IMR-90 (cell line): ENCODE measurements at regions not wholly inside any gene's neighbourhood (a gene's known extent, or its start where the extent isn't known, plus 50 kb on each side); places are given as distances from the start of the nearest gene placed in this dataset.

Source experiments
- ATAC-seq: fragments of 200-7000 bp; cut with Tn5 transposase; 2 replicates; pipeline ENCODE4 v1.9.1; 2020; ENCODE audit warnings: low read depth, mild to moderate bottlenecking, moderate library complexity
- BruUV-seq: library from RNA; stranded (reverse); fragments of 400-500 nt; replicated peaks from 2 replicates; lab custom pipeline; 2021; lab: Mats Ljungman, UMichigan
- CTCF ChIA-PET: fragments of 300-600 bp; formaldehyde crosslinking; extraction: SDS; loops from one replicate; lab custom pipeline; 2021; ENCODE audit warnings: antibody characterized with exemption; lab: Yijun Ruan, JAX
- POLR2A ChIA-PET: fragments of 300-600 bp; sonication (Branson Sonifier 250); formaldehyde crosslinking; loops from one replicate; lab custom pipeline; 2022; ENCODE audit warnings: antibody characterized with exemption; ENCODE audit not compliant: unreplicated experiment; lab: Charles Lee
- DNase-seq: peaks from one replicate; pipeline ENCODE4 v3.0.0; 2013
- H2AFZ ChIP-seq: replicated peaks from 2 replicates; pipeline ENCODE3; 2013; ENCODE audit warnings: low read length, mild to moderate bottlenecking; ENCODE audit not compliant: poor library complexity
- H2AK5ac ChIP-seq: 2 replicates; pipeline ENCODE4 v1.6.1; 2013; ENCODE audit warnings: low read depth, low read length, inconsistent platforms
- H2AK9ac ChIP-seq: replicated peaks from 2 replicates; pipeline ENCODE3; 2013; ENCODE audit warnings: mild to moderate bottlenecking, low read depth, low read length, moderate library complexity; ENCODE audit not compliant: poor library complexity
- H2BK120ac ChIP-seq: 2 replicates; pipeline ENCODE4 v1.6.1; 2013; ENCODE audit warnings: low read depth, low read length, inconsistent platforms
- H2BK15ac ChIP-seq: 3 replicates; pipeline ENCODE4 v1.6.1; 2013; ENCODE audit warnings: low read depth, low read length, inconsistent platforms
- H2BK20ac ChIP-seq: 2 replicates; pipeline ENCODE4 v1.6.1; 2013; ENCODE audit warnings: low read depth, mild to moderate bottlenecking, inconsistent platforms, low read length, moderate library complexity
- H2BK5ac ChIP-seq: 2 replicates; pipeline ENCODE4 v1.6.1; 2013; ENCODE audit warnings: mild to moderate bottlenecking, low read depth, low read length, inconsistent platforms; ENCODE audit not compliant: poor library complexity, severe bottlenecking
- H3K14ac ChIP-seq: replicated peaks from 2 replicates; pipeline ENCODE4 v1.6.1; 2013; ENCODE audit warnings: low read depth, low read length, inconsistent platforms
- H3K18ac ChIP-seq: 2 replicates; pipeline ENCODE4 v1.6.1; 2013; ENCODE audit warnings: low read depth, low read length, control low read depth
- H3K23ac ChIP-seq: 2 replicates; pipeline ENCODE4 v1.6.1; 2013; ENCODE audit warnings: low read depth, low read length, inconsistent platforms
- H3K27ac ChIP-seq: 2 replicates; pipeline ENCODE4 v1.5.1; 2013; ENCODE audit warnings: mild to moderate bottlenecking, control low read depth, low read length; ENCODE audit not compliant: insufficient read depth
- H3K27me3 ChIP-seq: 2 replicates; pipeline ENCODE4 v1.6.1; 2013; ENCODE audit warnings: low read length; ENCODE audit not compliant: control insufficient read depth, insufficient read depth
- H3K36me3 ChIP-seq: 2 replicates; pipeline ENCODE4 v1.6.1; 2013; ENCODE audit warnings: low read length, mixed read lengths; ENCODE audit not compliant: control insufficient read depth, insufficient read depth
- H3K4ac ChIP-seq: 2 replicates; pipeline ENCODE4 v1.6.1; 2013; ENCODE audit warnings: low read depth, low read length, inconsistent platforms
- H3K4me1 ChIP-seq: 2 replicates; pipeline ENCODE4 v1.6.1; 2013; ENCODE audit warnings: low read length, mixed read lengths; ENCODE audit not compliant: control insufficient read depth, insufficient read depth
- H3K4me2 ChIP-seq: 2 replicates; pipeline ENCODE4 v1.6.1; 2013; ENCODE audit warnings: low read depth, mild to moderate bottlenecking, control low read depth, low read length, moderate library complexity
- H3K4me3 ChIP-seq: 2 replicates; pipeline ENCODE4 v1.5.1; 2013; ENCODE audit warnings: low read depth, mild to moderate bottlenecking, control low read depth, low read length, moderate library complexity; ENCODE audit not compliant: insufficient read depth
- H3K56ac ChIP-seq: 2 replicates; pipeline ENCODE4 v1.6.1; 2013; ENCODE audit warnings: low read length, inconsistent platforms; ENCODE audit not compliant: insufficient read depth; ENCODE audit errors: extremely low read depth
- H3K79me1 ChIP-seq, 2 experiments: 2 replicates each; pipeline ENCODE4 v1.6.1; 2013; ENCODE audit warnings: low read length in 2 of 2, inconsistent platforms in 1 of 2, low read depth in 1 of 2
- H3K9ac ChIP-seq: 2 replicates; pipeline ENCODE4 v1.6.1; 2013; ENCODE audit warnings: low read depth, low read length, control low read depth
- H3K9me1 ChIP-seq: 2 replicates; pipeline ENCODE4 v1.6.1; 2013; ENCODE audit warnings: low read length, inconsistent platforms; ENCODE audit not compliant: insufficient read depth
- H3K9me3 ChIP-seq: 2 replicates; pipeline ENCODE4 v1.6.1; 2013; ENCODE audit warnings: low read length; ENCODE audit not compliant: control insufficient read depth, insufficient read depth
- H4K20me1 ChIP-seq: 2 replicates; pipeline ENCODE4 v1.6.1; 2013; ENCODE audit warnings: low read length, inconsistent platforms; ENCODE audit not compliant: insufficient read depth
- H4K5ac ChIP-seq: 2 replicates; pipeline ENCODE4 v1.6.1; 2013; ENCODE audit warnings: mild to moderate bottlenecking, low read depth, low read length, control low read depth
- H4K8ac ChIP-seq, 2 experiments: 2 replicates each; pipeline ENCODE4 v1.6.1; 2013; ENCODE audit warnings: low read depth in 2 of 2, low read length in 2 of 2, control low read depth in 1 of 2, inconsistent platforms in 1 of 2
- H4K91ac ChIP-seq: 2 replicates; pipeline ENCODE4 v1.6.1; 2013; ENCODE audit warnings: low read depth, low read length, inconsistent platforms; ENCODE audit not compliant: insufficient read depth
- MAFK ChIP-seq: IDR thresholded peaks from 2 replicates; pipeline ENCODE4 v1.6.1; 2012; ENCODE audit warnings: low read depth, low read length, improper control_type of control experiment
- WGBS, 2 experiments: methylation state at CpG; one replicate each; pipeline versions ENCODE4 v1.1.5 to v1.1.7; 2013; ENCODE audit warnings: missing lambda C conversion rate in 2 of 2; ENCODE audit not compliant: insufficient read length in 1 of 2; ENCODE audit errors: extremely low coverage in 2 of 2; 5-methylcytosine and 5-hydroxymethylcytosine counted together
- dilution Hi-C: fragments of 300-500 bp; cut with HindIII; formaldehyde crosslinking; loops from one replicate; pipeline ENCODE4 v1.14.3; 2018; ENCODE audit warnings: low sequenced_read_pairs; ENCODE audit not compliant: unreplicated experiment
- in situ Hi-C: fragments of 300-500 bp; cut with MboI; formaldehyde crosslinking; loops from 3 replicates; pipeline ENCODE4 v1.14.3; 2019; ENCODE audit warnings: low sequenced_read_pairs, inconsistent platforms, mixed read lengths
- intact Hi-C: fragments of 100-400 bp; cut with micrococcal nuclease; formaldehyde crosslinking; loops from 2 replicates; pipeline ENCODE4 v1.10.0; 2022
- TF ChIP-seq, protein P1 (sequence below): fragments of 150-350 bp; IDR thresholded peaks from 2 replicates; pipeline ENCODE4 v1.6.1; 2017; ENCODE audit warnings: mild to moderate bottlenecking, antibody characterized with exemption, low read length, low read depth

DNA sequence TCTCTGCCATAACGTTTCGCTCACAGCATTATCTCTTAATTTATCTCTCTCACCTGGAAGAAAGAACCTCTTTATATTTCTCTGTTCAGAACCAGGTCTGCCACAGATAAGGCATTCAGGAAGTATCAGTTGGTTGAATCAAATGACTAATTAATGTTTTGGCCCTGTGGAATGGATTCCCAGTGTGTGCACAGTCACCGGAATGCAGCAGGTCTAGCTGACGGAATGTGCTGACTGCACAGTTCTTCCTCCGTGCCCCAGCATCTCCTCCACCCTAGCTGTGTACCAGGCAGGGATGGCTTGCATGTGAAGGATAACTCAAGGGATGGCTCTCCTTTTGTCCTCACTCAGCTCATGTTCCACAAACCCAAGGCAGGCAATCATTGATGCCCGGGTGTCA is 141.8 kb upstream of the MSX1 start:
- Histone ChIP-seq H2BK20ac (no peak overlapping the region), H2AK5ac (no peak overlapping the region), H3K4me3 (no peak overlapping the region), H2AK9ac (no peak overlapping the region), H4K5ac (no peak overlapping the region), H3K4ac (no peak overlapping the region), H2BK5ac (no peak overlapping the region), H3K9me1 (no peaks in the 10 kb centered on the region; the same call in 1 of the 2 replicates), H3K79me1 (no peaks in the 10 kb centered on the region), H3K4me2 (no peak overlapping the region), H2BK15ac (no peak overlapping the region), H3K14ac (no peak overlapping the region), H4K8ac (no peak overlapping the region), H4K91ac (no peak overlapping the region), H3K36me3 (no peaks in the 10 kb centered on the region), H3K56ac (no peak overlapping the region), H3K27ac (no peak overlapping the region), H3K9ac (no peak overlapping the region), H2AFZ (peak overlapping the region; percentile 5), H3K4me1 (no peaks in the 10 kb centered on the region), H3K27me3 (peaks cover 25% of the 10 kb centered on the region), H3K18ac (no peak overlapping the region), H3K23ac (no peak overlapping the region), H3K9me3 (no peaks in the 10 kb centered on the region), H2BK120ac (no peak overlapping the region), H4K20me1 (no peaks in the 10 kb centered on the region)
- DNase-seq (no peak), ATAC-seq (no peak)
- TF ChIP-seq MAFK = peak; percentile 75
- TF ChIP-seq, protein P1, sequence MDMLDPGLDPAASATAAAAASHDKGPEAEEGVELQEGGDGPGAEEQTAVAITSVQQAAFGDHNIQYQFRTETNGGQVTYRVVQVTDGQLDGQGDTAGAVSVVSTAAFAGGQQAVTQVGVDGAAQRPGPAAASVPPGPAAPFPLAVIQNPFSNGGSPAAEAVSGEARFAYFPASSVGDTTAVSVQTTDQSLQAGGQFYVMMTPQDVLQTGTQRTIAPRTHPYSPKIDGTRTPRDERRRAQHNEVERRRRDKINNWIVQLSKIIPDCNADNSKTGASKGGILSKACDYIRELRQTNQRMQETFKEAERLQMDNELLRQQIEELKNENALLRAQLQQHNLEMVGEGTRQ = no peak
- BruUV-seq = no TSS peak
- intact Hi-C loops = no loop called here
- WGBS, 2 experiments = no CpG with 5 or more reads among the region's 6 CpGs
- in situ Hi-C loops = no loop called here
- POLR2A ChIA-PET = no interaction called here
- CTCF ChIA-PET = interaction anchor here (0.6 kb wide), 1 partner anchor 272 kb away, joined by 3 read pairs; no protein-coding TSS in a partner anchor
- dilution Hi-C loops = no loop called here
